ENCODE measurements at regions not wholly inside any gene's neighbourhood (a gene's known extent, or its start where the extent isn't known, plus 50 kb on each side); places are given as distances from the start of the nearest gene placed in this dataset.

GRCh38 chr2:60676706-60677330 is 79.2 kb upstream of the PAPOLG start:
- peaks cover 3% of the 10 kb centered on the region for H3K27me3 Mint-ChIP-seq (ENCODE audit: low read depth)
- ATAC-seq: no peak

GRCh38 chr2:60677356-60677755 is 78.7 kb upstream of the PAPOLG start:
- no peak for DNase-seq
- peaks cover 3% of the 10 kb centered on the region for H3K27me3 Mint-ChIP-seq (ENCODE audit: low read depth)
- H3K4me3 Mint-ChIP-seq: no peak overlapping the region

More at GRCh38 chr2:60676706-60677330, 79.2 kb upstream of the PAPOLG start:
- Mint-ChIP-seq H3K36me3 (ENCODE audit: insufficient read depth) (no peaks in the 10 kb centered on the region), H3K9me3 (no peaks in the 10 kb centered on the region), H3K4me3 (no peak overlapping the region), H3K4me1 (ENCODE audit: low read depth) (no peaks in the 10 kb centered on the region)
- no peak for DNase-seq

GRCh38 chr2:60678551-60678950 is 77.5 kb upstream of the PAPOLG start:
- Mint-ChIP-seq H3K9me3 (no peaks in the 10 kb centered on the region), H3K27me3 (ENCODE audit: low read depth) (peaks cover 10% of the 10 kb centered on the region), H3K4me1 (ENCODE audit: low read depth) (no peaks in the 10 kb centered on the region), H3K36me3 (ENCODE audit: insufficient read depth) (no peaks in the 10 kb centered on the region), H3K4me3 (no peak overlapping the region)
- ATAC-seq (no peak), DNase-seq (no peak)

More at GRCh38 chr2:60677356-60677755, 78.7 kb upstream of the PAPOLG start:
- Mint-ChIP-seq H3K36me3 (ENCODE audit: insufficient read depth) (no peaks in the 10 kb centered on the region), H3K4me1 (ENCODE audit: low read depth) (no peaks in the 10 kb centered on the region), H3K9me3 (no peaks in the 10 kb centered on the region)
- ATAC-seq: no peak

GRCh38 chr2:60679036-60679780 is 76.9 kb upstream of the PAPOLG start:
- H3K36me3 Mint-ChIP-seq (ENCODE audit: insufficient read depth): no peaks in the 10 kb centered on the region
- H3K27me3 Mint-ChIP-seq (ENCODE audit: low read depth): peaks cover 11% of the 10 kb centered on the region
- DNase-seq (no peak), ATAC-seq (no peak)
- H3K9me3 Mint-ChIP-seq: no peaks in the 10 kb centered on the region
- no peaks in the 10 kb centered on the region for H3K4me1 Mint-ChIP-seq (ENCODE audit: low read depth)
- no peak overlapping the region for H3K4me3 Mint-ChIP-seq

- H3K36me3 Mint-ChIP-seq (ENCODE audit: insufficient read depth): no peaks in the 10 kb centered on the region
- ATAC-seq: no peak
- no peak for DNase-seq
- no peak overlapping the region for H3K4me3 Mint-ChIP-seq
- peaks cover 7% of the 10 kb centered on the region for H3K27me3 Mint-ChIP-seq (ENCODE audit: low read depth)
- no peaks in the 10 kb centered on the region for H3K4me1 Mint-ChIP-seq (ENCODE audit: low read depth)
- no peaks in the 10 kb centered on the region for H3K9me3 Mint-ChIP-seq
Measured at GRCh38 chr2:60693551-60693950, 62.5 kb upstream of the PAPOLG start.

GRCh38 chr2:60695793-60696192 is 60.3 kb upstream of the PAPOLG start:
- ATAC-seq: no peak
- Mint-ChIP-seq H3K4me3 (no peak overlapping the region), H3K9me3 (no peaks in the 10 kb centered on the region), H3K27me3 (ENCODE audit: low read depth) (peaks cover 7% of the 10 kb centered on the region), H3K4me1 (ENCODE audit: low read depth) (no peaks in the 10 kb centered on the region), H3K36me3 (ENCODE audit: insufficient read depth) (no peaks in the 10 kb centered on the region)
- DNase-seq: no peak

GRCh38 chr2:60699617-60700016 is 56.5 kb upstream of the PAPOLG start:
- H3K9me3 Mint-ChIP-seq: no peaks in the 10 kb centered on the region
- no peaks in the 10 kb centered on the region for H3K36me3 Mint-ChIP-seq (ENCODE audit: insufficient read depth)
- no peaks in the 10 kb centered on the region for H3K27me3 Mint-ChIP-seq (ENCODE audit: low read depth)
- no peaks in the 10 kb centered on the region for H3K4me1 Mint-ChIP-seq (ENCODE audit: low read depth)
- H3K4me3 Mint-ChIP-seq: no peak overlapping the region
- ATAC-seq: no peak
- no peak for DNase-seq

GRCh38 chr2:60706021-60706420 is 50.0 kb upstream of the PAPOLG start:
- Mint-ChIP-seq H3K36me3 (ENCODE audit: insufficient read depth) (no peaks in the 10 kb centered on the region), H3K4me1 (ENCODE audit: low read depth) (no peaks in the 10 kb centered on the region), H3K4me3 (no peak overlapping the region), H3K27me3 (ENCODE audit: low read depth) (peaks cover 3% of the 10 kb centered on the region), H3K9me3 (no peaks in the 10 kb centered on the region)
- DNase-seq (no peak), ATAC-seq (no peak)
